ENCODE measurements at regions not wholly inside any gene's neighbourhood (a gene's known extent, or its start where the extent isn't known, plus 50 kb on each side); places are given as distances from the start of the nearest gene placed in this dataset.

GRCh38 chr11:122202161-122202950, 86.3 kb upstream of the BLID start:
- Histone ChIP-seq H3K27ac (peak overlapping the region; percentile 76 to 77), H3K27me3 (no peaks in the 10 kb centered on the region), H3K4me3 (peak overlapping the region; percentile 46 to 55), H3K4me1 (peaks cover 0 to 78% (median 31%) of the 10 kb centered on the region in 4 donors), H3K36me3 (no peaks in the 10 kb centered on the region), H3K9me3 (no peaks in the 10 kb centered on the region)
- TF ChIP-seq CTCF (IDR thresholded peaks at IDR 0.05): no peak
- DNase-seq: peak in 1 of 2 donors; percentile 70
- intact Hi-C loops (cut with DNase I; ENCODE audit: low total_unique reads): loop anchor here (2.0 to 10.0 kb wide), 3 partner anchors 94 to 545 kb away; no protein-coding TSS in a partner anchor

- peaks cover 0 to 77% (median 32%) of the 10 kb centered on the region in 4 donors for H3K4me1 ChIP-seq
- no peaks in the 10 kb centered on the region for H3K9me3 ChIP-seq
- H3K27ac ChIP-seq: peak overlapping the region; percentile 76 to 77
- H3K36me3 ChIP-seq: no peaks in the 10 kb centered on the region
- no peak for DNase-seq
- no peak for TF ChIP-seq CTCF (IDR thresholded peaks at IDR 0.05)
- H3K27me3 ChIP-seq: no peaks in the 10 kb centered on the region
- H3K4me3 ChIP-seq: peak overlapping the region; percentile 46 to 55
- intact Hi-C loops (cut with DNase I; ENCODE audit: low total_unique reads): loop anchor here (5.0 to 10.0 kb wide), 2 partner anchors 166 to 544 kb away; no protein-coding TSS in a partner anchor
Observed at GRCh38 chr11:122201106-122201505, 85.1 kb upstream of the BLID start.

- TF ChIP-seq CTCF (IDR thresholded peaks at IDR 0.05): no peak
- intact Hi-C loops (cut with DNase I; ENCODE audit: low total_unique reads): loop anchor here (5.0 to 10.0 kb wide), 2 partner anchors 165 to 542 kb away; no protein-coding TSS in a partner anchor
- H3K27ac ChIP-seq: peak overlapping the region; percentile 5 to 77
- H3K27me3 ChIP-seq: no peaks in the 10 kb centered on the region
- no peak for DNase-seq
- peaks cover 0 to 77% (median 28%) of the 10 kb centered on the region in 4 donors for H3K4me1 ChIP-seq
- no peak overlapping the region for H3K4me3 ChIP-seq
- H3K9me3 ChIP-seq: no peaks in the 10 kb centered on the region
- no peaks in the 10 kb centered on the region for H3K36me3 ChIP-seq
Observed at GRCh38 chr11:122199661-122200060, 83.6 kb upstream of the BLID start.

- TF ChIP-seq CTCF (IDR thresholded peaks at IDR 0.05): no peak
- Histone ChIP-seq H3K27me3 (no peaks in the 10 kb centered on the region), H3K4me1 (peaks cover 0 to 79% (median 33%) of the 10 kb centered on the region in 4 donors), H3K36me3 (no peaks in the 10 kb centered on the region), H3K9me3 (no peaks in the 10 kb centered on the region), H3K4me3 (no peak overlapping the region), H3K27ac (peak overlapping the region; percentile 62 to 71)
- intact Hi-C loops (cut with DNase I; ENCODE audit: low total_unique reads): no loop called here
- no peak for DNase-seq
Observed at GRCh38 chr11:122198291-122198983, 82.4 kb upstream of the BLID start.

GRCh38 chr11:122197066-122197987, 81.3 kb upstream of the BLID start:
- no peaks in the 10 kb centered on the region for H3K36me3 ChIP-seq
- peak; percentile 81 to 83 for DNase-seq
- no peaks in the 10 kb centered on the region for H3K9me3 ChIP-seq
- H3K4me1 ChIP-seq: peaks cover 0 to 85% (median 33%) of the 10 kb centered on the region in 4 donors
- no peaks in the 10 kb centered on the region for H3K27me3 ChIP-seq
- H3K27ac ChIP-seq: peak overlapping the region; percentile 62 to 71
- no peak for TF ChIP-seq CTCF (IDR thresholded peaks at IDR 0.05)
- H3K4me3 ChIP-seq: no peak overlapping the region
- intact Hi-C loops (cut with DNase I; ENCODE audit: low total_unique reads): no loop called here

Measured in tibial artery (tissue), 4 donors.